GM19438 (cell line): ENCODE measurements at regions not wholly inside any gene's neighbourhood (a gene's known extent, or its start where the extent isn't known, plus 50 kb on each side); places are given as distances from the start of the nearest gene placed in this dataset.

Experiments used
- ATAC-seq: cut with Tn5 transposase; IDR thresholded peaks from one replicate; pipeline ENCODE4 v1.9.1; 2021; ENCODE audit warnings: low read depth; ENCODE audit not compliant: unreplicated experiment

- no peak for ATAC-seq
Measured at GRCh38 chr16:63292036-63292435, 1255.8 kb upstream of the CDH8 start.

GRCh38 chr16:63289834-63290460, 1253.7 kb upstream of the CDH8 start:
- no peak for ATAC-seq

GRCh38 chr16:63287401-63287800, 1251.2 kb upstream of the CDH8 start:
- ATAC-seq: no peak

- no peak for ATAC-seq
Measured at GRCh38 chr16:63283721-63284120, 1247.5 kb upstream of the CDH8 start.

GRCh38 chr16:63244631-63245030, 1208.4 kb upstream of the CDH8 start:
- ATAC-seq: no peak

GRCh38 chr16:63241497-63242028, 1205.3 kb upstream of the CDH8 start:
- ATAC-seq: no peak

- ATAC-seq: no peak
Measured at GRCh38 chr16:63239065-63239570, 1202.9 kb upstream of the CDH8 start.

- ATAC-seq: no peak
Measured at GRCh38 chr16:63230421-63231040, 1194.3 kb upstream of the CDH8 start.

- ATAC-seq: no peak
Measured at GRCh38 chr16:63228259-63228658, 1192.0 kb upstream of the CDH8 start.

GRCh38 chr16:63223851-63224250, 1187.6 kb upstream of the CDH8 start:
- ATAC-seq: no peak

GRCh38 chr16:63216696-63217423, 1180.6 kb upstream of the CDH8 start:
- no peak for ATAC-seq

- ATAC-seq: no peak
Measured at GRCh38 chr16:63201851-63202250, 1165.6 kb upstream of the CDH8 start.

- no peak for ATAC-seq
Measured at GRCh38 chr16:63200940-63201339, 1164.7 kb upstream of the CDH8 start.

- no peak for ATAC-seq
Measured at GRCh38 chr16:63195336-63195735, 1159.1 kb upstream of the CDH8 start.

GRCh38 chr16:63192980-63193379, 1156.7 kb upstream of the CDH8 start:
- no peak for ATAC-seq

GRCh38 chr16:63188086-63188771, 1152.0 kb upstream of the CDH8 start:
- ATAC-seq: no peak

- ATAC-seq: no peak
Measured at GRCh38 chr16:63187638-63188037, 1151.4 kb upstream of the CDH8 start.

- ATAC-seq: no peak
Measured at GRCh38 chr16:63185235-63185780, 1149.1 kb upstream of the CDH8 start.

- ATAC-seq: no peak
Measured at GRCh38 chr16:63183743-63184142, 1147.5 kb upstream of the CDH8 start.

GRCh38 chr16:63175313-63175712, 1139.1 kb upstream of the CDH8 start:
- ATAC-seq: no peak

- no peak for ATAC-seq
Measured at GRCh38 chr16:63174801-63175200, 1138.6 kb upstream of the CDH8 start.
